Upper lobe of left lung (tissue), 4 donors: ENCODE measurements at regions not wholly inside any gene's neighbourhood (a gene's known extent, or its start where the extent isn't known, plus 50 kb on each side); places are given as distances from the start of the nearest gene placed in this dataset.

ENCODE experiments used
- CTCF ChIP-seq, 6 experiments: fragments of 450-650 bp in 4 of 6; fragments of 200-600 bp in 2 of 6; sonication (generic) in 2 of 6; IDR thresholded peaks; one replicate each; pipeline ENCODE4 v1.5.1; 2016 to 2019; ENCODE audit warnings: antibody characterized with exemption in 6 of 6
- POLR2A ChIP-seq, 4 donors: fragments of 450-650 bp; IDR thresholded peaks; one replicate each; pipeline ENCODE4 v1.5.1; 2016 to 2017; ENCODE audit warnings: antibody characterized with exemption in 4 of 4, mild to moderate bottlenecking in 2 of 4

DNA sequence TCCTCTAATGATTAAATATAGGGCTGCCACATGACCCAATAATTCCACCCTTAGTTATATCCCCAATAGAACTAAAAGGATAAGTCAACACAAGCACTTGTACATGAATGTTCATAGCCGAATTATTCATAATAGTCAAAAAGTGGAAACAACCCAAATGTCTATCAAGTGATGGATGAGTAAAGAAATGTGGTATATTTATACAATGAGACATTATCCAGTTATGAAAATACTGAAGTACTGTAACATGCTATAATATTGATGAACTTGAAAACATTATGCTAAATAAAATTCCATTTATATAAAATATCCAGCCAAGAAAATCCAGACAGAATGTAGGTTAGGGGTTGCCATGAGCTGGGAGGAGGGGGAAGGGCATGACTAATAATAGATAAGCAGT lies 436.7 kb upstream of the AADAT start:
- TF ChIP-seq CTCF (IDR thresholded peaks at IDR 0.05) (no peak), POLR2A (IDR thresholded peaks at IDR 0.05) (no peak)
